Gastrocnemius medialis (tissue), 4 donors: ENCODE measurements at regions not wholly inside any gene's neighbourhood (a gene's known extent, or its start where the extent isn't known, plus 50 kb on each side); places are given as distances from the start of the nearest gene placed in this dataset.

ENCODE experiments used
- POLR2A ChIP-seq, 2 donors: fragments of 450-650 bp; IDR thresholded peaks; one replicate each; pipeline ENCODE4 v1.6.1; 2017; ENCODE audit warnings: antibody characterized with exemption in 2 of 2, mild to moderate bottlenecking in 2 of 2, moderate library complexity in 2 of 2
- TF ChIP-seq, protein P1 (sequence below), 5 experiments: fragments of 450-650 bp in 3 of 5; fragments of 200-600 bp in 2 of 5; sonication (generic) in 2 of 5; IDR thresholded peaks in 4 of 5; conservative IDR thresholded peaks in 1 of 5; 1 replicate in 4 of 5; 2 replicates in 1 of 5; pipeline ENCODE4 v1.5.1; 2016 to 2019; ENCODE audit warnings: antibody characterized with exemption in 5 of 5, mild to moderate bottlenecking in 3 of 5, moderate library complexity in 3 of 5

DNA sequence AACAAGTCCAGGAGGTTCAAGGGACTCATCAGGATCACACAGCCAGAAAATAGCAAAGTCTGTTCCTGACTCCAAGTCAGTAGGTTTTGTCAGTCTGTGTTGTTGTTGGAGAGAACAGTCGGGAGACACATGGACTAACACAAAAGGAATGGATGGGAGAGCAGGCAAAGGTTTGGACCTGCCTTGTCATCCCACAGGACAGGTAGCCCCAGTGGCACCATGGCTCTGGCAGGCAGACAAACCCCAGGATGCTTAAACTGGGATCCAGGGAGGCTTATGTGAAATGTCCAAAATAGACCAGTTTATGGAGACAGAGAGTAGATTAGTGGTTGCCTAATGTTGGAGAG is 201.6 kb upstream of the NAV2 start:
- TF ChIP-seq, protein P1, sequence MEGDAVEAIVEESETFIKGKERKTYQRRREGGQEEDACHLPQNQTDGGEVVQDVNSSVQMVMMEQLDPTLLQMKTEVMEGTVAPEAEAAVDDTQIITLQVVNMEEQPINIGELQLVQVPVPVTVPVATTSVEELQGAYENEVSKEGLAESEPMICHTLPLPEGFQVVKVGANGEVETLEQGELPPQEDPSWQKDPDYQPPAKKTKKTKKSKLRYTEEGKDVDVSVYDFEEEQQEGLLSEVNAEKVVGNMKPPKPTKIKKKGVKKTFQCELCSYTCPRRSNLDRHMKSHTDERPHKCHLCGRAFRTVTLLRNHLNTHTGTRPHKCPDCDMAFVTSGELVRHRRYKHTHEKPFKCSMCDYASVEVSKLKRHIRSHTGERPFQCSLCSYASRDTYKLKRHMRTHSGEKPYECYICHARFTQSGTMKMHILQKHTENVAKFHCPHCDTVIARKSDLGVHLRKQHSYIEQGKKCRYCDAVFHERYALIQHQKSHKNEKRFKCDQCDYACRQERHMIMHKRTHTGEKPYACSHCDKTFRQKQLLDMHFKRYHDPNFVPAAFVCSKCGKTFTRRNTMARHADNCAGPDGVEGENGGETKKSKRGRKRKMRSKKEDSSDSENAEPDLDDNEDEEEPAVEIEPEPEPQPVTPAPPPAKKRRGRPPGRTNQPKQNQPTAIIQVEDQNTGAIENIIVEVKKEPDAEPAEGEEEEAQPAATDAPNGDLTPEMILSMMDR (IDR thresholded peaks at IDR 0.05 in 4 of 5, conservative IDR thresholded peaks at IDR 0.05 in 1 of 5), result no peak
- no peak for TF ChIP-seq POLR2A (IDR thresholded peaks at IDR 0.05)
